ENCODE measurements at regions not wholly inside any gene's neighbourhood (a gene's known extent, or its start where the extent isn't known, plus 50 kb on each side); places are given as distances from the start of the nearest gene placed in this dataset.

DNA sequence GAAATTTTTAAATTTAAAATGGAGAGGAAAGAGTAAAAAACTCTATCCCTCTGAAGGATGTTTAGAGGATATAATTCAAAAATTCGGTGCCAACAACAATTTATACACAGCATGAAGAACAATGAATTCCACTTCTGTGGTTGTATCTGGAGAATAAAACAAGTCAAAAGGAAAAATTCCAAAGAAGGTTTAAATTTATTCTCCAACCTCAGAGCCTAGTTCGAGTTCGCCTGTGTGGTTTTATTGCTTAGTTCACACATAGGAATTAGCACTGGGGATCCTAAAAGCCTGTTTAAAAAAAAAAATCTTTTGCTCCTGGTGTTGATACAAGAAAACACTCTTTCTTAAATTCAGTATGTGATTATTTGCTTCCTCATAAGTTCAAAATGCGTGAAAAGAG is 79.2 kb downstream of the LLPH start:
- 69 to 86% (median 83%) methylated on average over 4 of the region's 4 CpGs for WGBS, 4 donors
- Histone ChIP-seq H3K9me3 (replicated peaks in 1 of 3) (no peaks in the 10 kb centered on the region), H3K36me3 (replicated peaks in 1 of 2) (no peaks in the 10 kb centered on the region), H3K4me1 (replicated peaks in 1 of 2) (peaks cover 12 to 19% of the 10 kb centered on the region in 2 donors), H3K27ac (no peak overlapping the region), H3K27me3 (no peaks in the 10 kb centered on the region), H3K4me3 (no peak overlapping the region)
- DNase-seq: no peak
- no peak for TF ChIP-seq POLR2A (IDR thresholded peaks at IDR 0.05)
- TF ChIP-seq, protein P1, sequence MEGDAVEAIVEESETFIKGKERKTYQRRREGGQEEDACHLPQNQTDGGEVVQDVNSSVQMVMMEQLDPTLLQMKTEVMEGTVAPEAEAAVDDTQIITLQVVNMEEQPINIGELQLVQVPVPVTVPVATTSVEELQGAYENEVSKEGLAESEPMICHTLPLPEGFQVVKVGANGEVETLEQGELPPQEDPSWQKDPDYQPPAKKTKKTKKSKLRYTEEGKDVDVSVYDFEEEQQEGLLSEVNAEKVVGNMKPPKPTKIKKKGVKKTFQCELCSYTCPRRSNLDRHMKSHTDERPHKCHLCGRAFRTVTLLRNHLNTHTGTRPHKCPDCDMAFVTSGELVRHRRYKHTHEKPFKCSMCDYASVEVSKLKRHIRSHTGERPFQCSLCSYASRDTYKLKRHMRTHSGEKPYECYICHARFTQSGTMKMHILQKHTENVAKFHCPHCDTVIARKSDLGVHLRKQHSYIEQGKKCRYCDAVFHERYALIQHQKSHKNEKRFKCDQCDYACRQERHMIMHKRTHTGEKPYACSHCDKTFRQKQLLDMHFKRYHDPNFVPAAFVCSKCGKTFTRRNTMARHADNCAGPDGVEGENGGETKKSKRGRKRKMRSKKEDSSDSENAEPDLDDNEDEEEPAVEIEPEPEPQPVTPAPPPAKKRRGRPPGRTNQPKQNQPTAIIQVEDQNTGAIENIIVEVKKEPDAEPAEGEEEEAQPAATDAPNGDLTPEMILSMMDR (IDR thresholded peaks at IDR 0.05): no peak
- intact Hi-C loops (cut with DNase I): no loop called here

DNA sequence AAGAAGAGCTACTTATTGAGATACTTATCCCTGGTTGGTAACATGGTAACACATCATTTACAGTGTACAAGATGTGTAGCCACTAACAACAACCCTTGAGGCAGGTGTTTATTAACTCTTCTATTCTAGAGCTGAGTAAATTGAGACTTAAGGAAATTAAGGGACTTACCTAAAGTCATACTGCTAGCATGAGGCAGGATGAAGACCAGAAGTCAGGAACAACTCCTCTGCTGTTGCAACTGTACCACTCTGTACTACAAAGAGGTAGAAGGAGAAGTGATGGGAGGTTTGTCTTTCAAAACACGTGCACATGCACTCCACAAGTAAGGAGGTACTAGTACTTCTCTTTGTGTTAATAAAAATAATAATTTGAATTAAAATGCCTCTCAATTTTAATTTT is 79.9 kb downstream of the LLPH start:
- no peaks in the 10 kb centered on the region for H3K27me3 ChIP-seq
- no peak for TF ChIP-seq POLR2A (IDR thresholded peaks at IDR 0.05)
- TF ChIP-seq, protein P1 (IDR thresholded peaks at IDR 0.05): no peak
- no peak overlapping the region for H3K4me3 ChIP-seq
- peaks cover 12 to 19% of the 10 kb centered on the region in 2 donors for H3K4me1 ChIP-seq (replicated peaks in 1 of 2)
- WGBS, 4 donors: 88 to 96% (median 93%) methylated on average over 1 of the region's 1 CpG
- H3K9me3 ChIP-seq (replicated peaks in 1 of 3): no peaks in the 10 kb centered on the region
- no peaks in the 10 kb centered on the region for H3K36me3 ChIP-seq (replicated peaks in 1 of 2)
- no peak for DNase-seq
- intact Hi-C loops (cut with DNase I): no loop called here
- H3K27ac ChIP-seq: no peak overlapping the region

DNA sequence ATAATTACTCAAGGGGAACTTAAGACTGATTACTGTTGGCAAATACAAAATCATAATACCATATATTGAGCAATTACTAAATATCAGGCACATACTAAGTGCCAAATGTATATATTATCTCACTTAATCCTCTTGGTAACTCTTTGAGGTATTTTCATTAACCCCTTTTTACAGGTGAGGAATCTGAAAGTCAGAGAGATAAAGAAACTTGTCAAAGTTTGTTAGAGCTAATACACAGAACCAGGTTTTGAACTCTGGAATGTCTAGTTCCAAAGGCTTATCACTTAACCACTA is 80.3 kb downstream of the LLPH start:
- H3K4me3 ChIP-seq: no peak overlapping the region
- DNase-seq: no peak
- H3K27me3 ChIP-seq: no peaks in the 10 kb centered on the region
- no peaks in the 10 kb centered on the region for H3K36me3 ChIP-seq (replicated peaks in 1 of 2)
- intact Hi-C loops (cut with DNase I): no loop called here
- H3K4me1 ChIP-seq (replicated peaks in 1 of 2): peaks cover 12 to 19% of the 10 kb centered on the region in 2 donors
- TF ChIP-seq, protein P1 (IDR thresholded peaks at IDR 0.05): no peak
- TF ChIP-seq POLR2A (IDR thresholded peaks at IDR 0.05): no peak
- no peak overlapping the region for H3K27ac ChIP-seq
- H3K9me3 ChIP-seq (replicated peaks in 1 of 3): no peaks in the 10 kb centered on the region

DNA sequence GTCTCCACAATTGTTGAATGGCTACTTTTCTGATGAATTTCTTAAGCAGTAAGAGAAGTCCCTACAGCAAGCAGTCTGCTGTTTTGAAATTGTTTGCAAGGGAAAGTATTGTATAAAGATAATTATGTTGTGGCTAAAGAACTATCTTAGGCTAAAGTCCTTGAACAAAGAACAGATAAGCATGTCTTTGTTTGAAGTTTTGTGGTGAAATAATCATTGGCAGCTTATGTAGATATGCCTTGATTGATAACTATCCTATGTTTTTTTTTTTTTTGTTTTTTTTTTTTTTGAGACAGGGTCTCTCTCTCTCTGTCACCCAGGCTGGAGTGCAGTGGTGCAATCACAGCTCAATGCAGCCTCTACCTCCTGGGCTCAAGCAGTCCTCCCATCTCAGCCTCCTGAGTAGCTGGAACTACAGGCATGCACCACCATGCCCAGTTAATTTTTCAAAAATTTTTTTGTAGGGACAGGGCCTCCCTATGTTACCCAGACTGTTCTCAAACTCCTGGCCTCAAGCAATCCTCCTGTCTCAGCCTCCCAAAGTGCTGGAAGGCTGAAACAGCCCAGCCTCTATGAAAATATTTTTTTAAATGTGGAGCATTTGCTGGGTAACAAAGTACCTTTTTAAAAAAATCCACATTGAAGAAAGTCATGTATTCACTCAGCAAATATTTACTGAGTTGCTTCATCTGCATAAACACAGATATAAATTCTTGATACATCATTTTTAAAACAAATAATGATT is 80.8 kb downstream of the LLPH start:
- DNase-seq: no peak
- H3K36me3 ChIP-seq (replicated peaks in 1 of 2): no peaks in the 10 kb centered on the region
- peaks cover 12 to 19% of the 10 kb centered on the region in 2 donors for H3K4me1 ChIP-seq (replicated peaks in 1 of 2)
- intact Hi-C loops (cut with DNase I): no loop called here
- no peaks in the 10 kb centered on the region for H3K9me3 ChIP-seq (replicated peaks in 1 of 3)
- H3K27ac ChIP-seq: peak overlapping the region in 4 of 5 donors; percentile 1 to 63 (median 31)
- H3K27me3 ChIP-seq: no peaks in the 10 kb centered on the region
- TF ChIP-seq, protein P1 (IDR thresholded peaks at IDR 0.05): no peak
- no peak for TF ChIP-seq POLR2A (IDR thresholded peaks at IDR 0.05)
- no peak overlapping the region for H3K4me3 ChIP-seq
